NCI-H187 (cell line): ENCODE measurements at regions not wholly inside any gene's neighbourhood (a gene's known extent, or its start where the extent isn't known, plus 50 kb on each side); places are given as distances from the start of the nearest gene placed in this dataset.
"Not testable (repeated sequence)": the region's sequence is repeated elsewhere in the genome, so short reads cannot be mapped to it uniquely, and the experiment has no call there.

Experiments used
- DNase-seq, 2 experiments: peaks; one replicate each; lab custom pipeline; 2025; lab: John Stamatoyannopoulos, UW

- no peak for DNase-seq
These were observed 170.1 kb upstream of the PHACTR1 start for GRCh38 chr6:12546410-12547002.

- no peak for DNase-seq
These were observed 168.0 kb upstream of the PHACTR1 start for GRCh38 chr6:12548526-12548925.

- not testable (repeated sequence) for DNase-seq
These were observed 167.1 kb upstream of the PHACTR1 start for GRCh38 chr6:12549445-12549844.

GRCh38 chr6:12554820-12555219, 161.7 kb upstream of the PHACTR1 start:
- DNase-seq: not testable (repeated sequence)

GRCh38 chr6:12555267-12555666, 161.3 kb upstream of the PHACTR1 start:
- no peak for DNase-seq

- DNase-seq: no peak
These were observed 160.8 kb upstream of the PHACTR1 start for GRCh38 chr6:12555781-12556180.

GRCh38 chr6:12557765-12558164, 158.8 kb upstream of the PHACTR1 start:
- DNase-seq: no peak

- no peak for DNase-seq
These were observed 156.3 kb upstream of the PHACTR1 start for GRCh38 chr6:12560315-12560714.

GRCh38 chr6:12566618-12567123, 149.9 kb upstream of the PHACTR1 start:
- no peak for DNase-seq

- no peak for DNase-seq
These were observed 148.9 kb upstream of the PHACTR1 start for GRCh38 chr6:12567682-12568081.

GRCh38 chr6:12569646-12570045, 146.9 kb upstream of the PHACTR1 start:
- DNase-seq: no peak

GRCh38 chr6:12570461-12571030, 146.0 kb upstream of the PHACTR1 start:
- DNase-seq: no peak

GRCh38 chr6:12572896-12573827, 143.4 kb upstream of the PHACTR1 start:
- no peak for DNase-seq

- DNase-seq: no peak
These were observed 140.6 kb upstream of the PHACTR1 start for GRCh38 chr6:12575961-12576360.

GRCh38 chr6:12576389-12576788, 140.2 kb upstream of the PHACTR1 start:
- DNase-seq: no peak

GRCh38 chr6:12577124-12577850, 139.3 kb upstream of the PHACTR1 start:
- DNase-seq: no peak

- DNase-seq: no peak
These were observed 138.5 kb upstream of the PHACTR1 start for GRCh38 chr6:12578097-12578496.

- no peak for DNase-seq
These were observed 137.8 kb upstream of the PHACTR1 start for GRCh38 chr6:12578751-12579150.

GRCh38 chr6:12580290-12580689, 136.3 kb upstream of the PHACTR1 start:
- no peak for DNase-seq

- no peak for DNase-seq
These were observed 134.0 kb upstream of the PHACTR1 start for GRCh38 chr6:12582421-12583110.

- DNase-seq: no peak
These were observed 131.7 kb upstream of the PHACTR1 start for GRCh38 chr6:12584631-12585405.
